NB4 (cell line): ENCODE measurements at regions not wholly inside any gene's neighbourhood (a gene's known extent, or its start where the extent isn't known, plus 50 kb on each side); places are given as distances from the start of the nearest gene placed in this dataset.

Experiments used
- CTCF ChIP-seq: IDR thresholded peaks from one replicate; pipeline ENCODE4 v1.5.1; 2012; ENCODE audit warnings: low read depth, low read length
- MAX ChIP-seq: IDR thresholded peaks from 2 replicates; pipeline ENCODE4 v1.6.1; 2011; ENCODE audit warnings: low read depth, low read length
- MYC ChIP-seq: IDR thresholded peaks from 2 replicates; pipeline ENCODE4 v1.6.1; 2011; ENCODE audit warnings: low read depth, low read length
- POLR2A ChIP-seq: IDR thresholded peaks from 2 replicates; pipeline ENCODE4 v1.6.1; 2011; ENCODE audit warnings: mild to moderate bottlenecking; ENCODE audit not compliant: insufficient read length; ENCODE audit errors: extremely low read depth

- TF ChIP-seq POLR2A (no peak), CTCF (no peak), MAX (no peak), MYC (no peak)
Observed at GRCh38 chr5:117131048-117131679, 556.5 kb upstream of the SEMA6A start.
